ENCODE measurements at regions not wholly inside any gene's neighbourhood (a gene's known extent, or its start where the extent isn't known, plus 50 kb on each side); places are given as distances from the start of the nearest gene placed in this dataset.
"Not testable (repeated sequence)": the region's sequence is repeated elsewhere in the genome, so short reads cannot be mapped to it uniquely, and the experiment has no call there.

DNA sequence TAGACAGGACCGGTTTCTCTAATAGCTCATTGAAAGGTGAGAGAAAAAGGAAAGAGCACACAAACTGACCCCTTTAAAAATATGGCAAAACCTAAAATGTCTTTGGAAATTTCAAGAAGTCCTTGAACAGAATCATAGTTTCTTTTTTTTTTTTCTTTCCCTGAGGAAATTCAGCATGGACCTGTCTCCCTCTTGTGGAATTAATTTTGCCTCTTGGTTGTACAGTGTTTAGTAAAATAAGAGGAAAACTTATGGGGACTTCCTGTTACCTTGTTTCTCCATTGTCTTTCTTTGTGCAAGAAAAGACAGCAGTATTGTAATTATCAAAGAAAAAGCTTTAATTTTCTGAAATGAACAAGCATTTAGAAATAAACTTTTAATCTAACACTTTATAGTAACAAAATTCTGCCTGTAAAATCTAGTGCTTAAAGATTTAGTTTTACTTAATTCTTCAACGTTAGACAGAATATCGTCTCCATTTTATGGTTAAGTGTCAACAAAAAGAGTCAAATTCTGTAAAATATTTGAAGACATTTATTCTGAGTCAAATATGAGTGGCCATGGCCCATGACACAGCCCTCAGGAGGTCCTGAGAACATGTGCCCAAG is 176.3 kb upstream of the NABP1 start:
- H3K4me3 Mint-ChIP-seq: no peak overlapping the region

DNA sequence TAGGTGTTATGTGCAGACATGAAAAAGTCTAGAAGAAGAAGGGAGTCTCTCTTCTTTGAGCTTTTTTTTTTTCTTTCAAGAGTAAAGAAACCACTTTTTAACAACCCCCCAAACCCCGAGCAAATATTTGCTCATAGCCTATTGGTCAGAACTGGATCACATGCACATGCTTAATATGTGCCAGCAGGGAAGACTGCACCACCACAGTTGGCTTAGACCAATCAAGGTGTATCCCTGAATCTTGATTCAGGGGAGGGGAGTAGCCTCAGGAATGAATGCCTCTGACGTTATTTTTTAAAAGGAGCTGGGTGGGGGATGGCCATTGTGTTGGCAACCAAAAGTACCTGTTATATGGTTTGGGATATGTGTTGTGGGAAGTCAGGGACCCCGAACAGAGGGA is 171.4 kb upstream of the NABP1 start:
- Mint-ChIP-seq H3K36me3 (ENCODE audit: insufficient read depth) (no peaks in the 10 kb centered on the region), H3K4me3 (no peak overlapping the region), H3K4me1 (ENCODE audit: low read depth) (no peaks in the 10 kb centered on the region), H3K27me3 (ENCODE audit: low read depth) (peaks cover 16% of the 10 kb centered on the region), H3K9me3 (peaks cover 6% of the 10 kb centered on the region)
- DNase-seq: no peak
- no peak for ATAC-seq

More for the DNA sequence above, 176.3 kb upstream of the NABP1 start:
- H3K27me3 Mint-ChIP-seq (ENCODE audit: low read depth): peaks cover 21% of the 10 kb centered on the region
- no peaks in the 10 kb centered on the region for H3K9me3 Mint-ChIP-seq
- ATAC-seq (no peak), DNase-seq (no peak)
- H3K4me1 Mint-ChIP-seq (ENCODE audit: low read depth): no peaks in the 10 kb centered on the region
- H3K36me3 Mint-ChIP-seq (ENCODE audit: insufficient read depth): no peaks in the 10 kb centered on the region

DNA sequence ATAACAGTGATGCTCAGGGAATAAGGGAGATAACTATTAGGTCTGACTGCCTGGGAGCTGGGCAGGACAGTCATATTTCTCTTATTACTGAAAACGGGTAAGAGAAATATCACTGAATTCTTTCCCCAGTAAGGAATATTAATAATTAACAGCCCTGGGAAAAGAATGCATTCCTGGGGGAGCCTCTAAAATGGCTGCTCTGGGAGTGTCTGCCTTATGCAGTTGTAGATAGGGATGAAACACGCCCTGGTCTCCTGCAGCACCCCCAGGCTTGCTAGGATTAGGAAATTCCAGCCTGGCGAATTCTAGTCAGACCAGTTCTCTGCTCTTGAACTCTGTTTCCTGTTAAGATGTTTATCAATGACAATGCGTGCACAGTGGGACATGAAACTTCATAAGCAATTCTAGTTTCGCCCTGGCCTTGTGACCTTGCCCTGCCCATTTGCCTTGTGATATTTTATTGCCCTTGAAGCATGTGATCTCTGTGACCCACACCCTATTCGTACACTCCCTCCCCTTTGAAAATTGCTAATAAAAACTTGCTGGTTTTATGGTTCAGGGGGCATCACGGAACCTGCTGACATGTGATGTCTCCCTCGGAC is 170.6 kb upstream of the NABP1 start:
- peaks cover 13% of the 10 kb centered on the region for H3K27me3 Mint-ChIP-seq (ENCODE audit: low read depth)
- ATAC-seq; H3K36me3 Mint-ChIP-seq (ENCODE audit: insufficient read depth); H3K4me1 Mint-ChIP-seq (ENCODE audit: low read depth); H3K4me3 Mint-ChIP-seq; DNase-seq; H3K9me3 Mint-ChIP-seq: not testable (repeated sequence)

DNA sequence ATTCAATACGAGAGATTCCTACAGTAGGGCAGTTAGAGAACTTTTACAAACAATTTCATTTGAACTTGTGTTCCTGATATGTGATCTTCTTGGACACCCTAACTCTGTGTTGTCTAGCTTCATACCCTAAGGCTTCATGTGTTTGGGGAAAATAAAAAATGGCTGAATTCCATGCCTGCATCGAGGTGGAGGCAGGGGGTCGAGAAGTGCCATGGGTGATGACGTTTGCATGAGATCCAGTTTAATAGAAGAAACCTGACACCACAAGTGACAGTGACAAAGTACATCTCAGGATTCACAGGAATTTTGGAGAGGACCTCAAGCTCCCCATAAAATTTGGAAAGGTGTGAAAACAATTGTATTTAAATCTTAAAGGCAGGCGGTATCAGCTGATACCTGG is 169.2 kb upstream of the NABP1 start:
- DNase-seq: no peak
- Mint-ChIP-seq H3K9me3 (peaks cover 6% of the 10 kb centered on the region), H3K4me1 (ENCODE audit: low read depth) (no peaks in the 10 kb centered on the region), H3K36me3 (ENCODE audit: insufficient read depth) (no peaks in the 10 kb centered on the region), H3K4me3 (no peak overlapping the region), H3K27me3 (ENCODE audit: low read depth) (peaks cover 9% of the 10 kb centered on the region)
- no peak for ATAC-seq

DNA sequence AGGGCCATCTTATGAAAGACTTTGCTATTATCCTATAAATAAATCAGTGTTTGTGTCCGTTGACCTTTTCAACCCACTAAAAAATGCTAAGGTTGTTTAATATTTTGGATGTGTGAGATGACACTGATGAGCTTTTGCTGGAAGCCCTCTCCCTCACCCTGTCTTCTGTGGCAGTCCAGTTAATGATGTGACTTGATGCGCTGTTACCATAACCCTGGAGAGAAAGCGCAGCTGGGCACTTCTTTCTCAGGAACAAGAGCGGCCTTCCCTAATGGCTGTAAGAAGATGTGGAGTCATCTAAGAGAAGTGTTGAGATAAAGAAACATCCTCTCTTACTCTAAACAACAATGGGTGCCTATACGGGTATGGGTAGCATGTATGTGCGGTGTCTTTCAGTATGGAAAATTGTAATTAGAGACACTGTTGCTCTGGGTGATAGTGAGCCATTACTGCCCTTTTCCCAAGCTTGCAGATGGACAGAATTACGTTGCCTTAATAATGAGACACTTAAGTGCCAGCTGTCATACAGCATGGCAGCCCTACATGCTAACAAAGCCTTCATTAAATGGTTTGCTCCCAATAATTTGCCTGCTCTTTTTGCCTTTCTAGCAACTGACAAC is 165.6 kb upstream of the NABP1 start:
- no peak for ATAC-seq
- Mint-ChIP-seq H3K4me1 (ENCODE audit: low read depth) (no peaks in the 10 kb centered on the region), H3K27me3 (ENCODE audit: low read depth) (peaks cover 5% of the 10 kb centered on the region), H3K9me3 (peaks cover 6% of the 10 kb centered on the region), H3K36me3 (ENCODE audit: insufficient read depth) (no peaks in the 10 kb centered on the region), H3K4me3 (no peak overlapping the region)
- no peak for DNase-seq

DNA sequence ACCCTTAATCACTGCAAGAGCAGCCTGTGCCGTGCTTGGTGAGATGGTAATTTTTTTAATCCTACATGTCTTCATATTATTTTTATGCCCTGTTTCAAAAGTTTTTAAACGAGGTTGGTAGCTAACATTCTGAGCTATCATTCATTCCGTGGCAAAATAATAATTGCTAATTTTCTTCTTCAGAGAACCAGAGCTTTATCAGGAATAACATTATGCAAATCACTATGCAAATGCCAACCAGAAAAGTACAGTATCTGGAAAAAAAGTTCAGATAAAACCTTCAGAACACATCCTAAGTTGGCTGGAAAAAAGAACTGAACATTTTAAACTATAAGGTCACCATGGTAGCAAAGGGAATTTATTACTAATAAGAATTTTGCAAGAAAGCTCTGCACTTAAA is 165.1 kb upstream of the NABP1 start:
- H3K9me3 Mint-ChIP-seq: peaks cover under 1% of the 10 kb centered on the region
- H3K4me1 Mint-ChIP-seq (ENCODE audit: low read depth): no peaks in the 10 kb centered on the region
- no peak for ATAC-seq
- no peak for DNase-seq
- H3K36me3 Mint-ChIP-seq (ENCODE audit: insufficient read depth): no peaks in the 10 kb centered on the region
- peaks cover under 1% of the 10 kb centered on the region for H3K27me3 Mint-ChIP-seq (ENCODE audit: low read depth)
- H3K4me3 Mint-ChIP-seq: no peak overlapping the region

DNA sequence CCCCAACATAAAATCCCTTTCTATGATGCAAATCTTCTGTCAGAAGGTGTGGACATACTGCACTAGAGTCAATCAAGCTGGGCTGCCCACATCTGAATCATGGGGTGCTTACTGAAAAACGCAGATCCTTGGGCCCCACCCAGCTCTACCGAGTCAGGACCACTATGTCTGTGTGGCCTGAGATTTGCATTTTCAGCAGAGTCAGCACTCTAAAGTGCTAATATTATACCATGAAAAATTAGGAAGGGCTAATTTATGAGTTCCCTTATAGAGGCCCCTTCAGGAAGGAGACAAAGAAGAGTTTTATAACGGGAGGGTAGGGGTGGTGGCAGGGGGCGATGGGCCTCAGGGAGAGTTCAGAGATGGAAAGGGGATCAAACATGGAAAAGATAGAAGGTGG is 163.3 kb upstream of the NABP1 start:
- Mint-ChIP-seq H3K4me1 (ENCODE audit: low read depth) (no peaks in the 10 kb centered on the region), H3K36me3 (ENCODE audit: insufficient read depth) (no peaks in the 10 kb centered on the region), H3K4me3 (no peak overlapping the region), H3K9me3 (no peaks in the 10 kb centered on the region), H3K27me3 (ENCODE audit: low read depth) (no peaks in the 10 kb centered on the region)
- ATAC-seq (no peak), DNase-seq (no peak)

DNA sequence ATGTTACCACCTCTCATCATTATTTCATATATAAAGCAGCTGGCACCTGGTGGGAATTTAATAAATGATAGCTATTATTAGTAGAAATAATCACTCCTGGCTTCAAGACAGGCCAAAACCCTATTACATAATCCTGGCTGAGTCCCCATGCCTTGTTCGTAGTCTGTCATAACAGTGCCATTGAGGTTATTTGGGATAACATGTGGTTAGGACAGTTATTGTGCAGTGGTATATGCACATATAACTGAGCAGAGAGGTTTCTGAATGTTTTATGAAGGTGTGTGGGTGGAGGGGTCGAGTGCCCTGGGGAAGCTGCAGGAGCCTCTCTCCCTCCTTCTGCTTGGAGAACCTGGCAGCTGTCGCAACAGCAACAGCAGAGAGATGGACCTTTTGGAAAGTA is 162.4 kb upstream of the NABP1 start:
- H3K27me3 Mint-ChIP-seq (ENCODE audit: low read depth): no peaks in the 10 kb centered on the region
- no peak for DNase-seq
- no peaks in the 10 kb centered on the region for H3K4me1 Mint-ChIP-seq (ENCODE audit: low read depth)
- no peak for ATAC-seq
- no peak overlapping the region for H3K4me3 Mint-ChIP-seq
- no peaks in the 10 kb centered on the region for H3K9me3 Mint-ChIP-seq
- H3K36me3 Mint-ChIP-seq (ENCODE audit: insufficient read depth): no peaks in the 10 kb centered on the region

DNA sequence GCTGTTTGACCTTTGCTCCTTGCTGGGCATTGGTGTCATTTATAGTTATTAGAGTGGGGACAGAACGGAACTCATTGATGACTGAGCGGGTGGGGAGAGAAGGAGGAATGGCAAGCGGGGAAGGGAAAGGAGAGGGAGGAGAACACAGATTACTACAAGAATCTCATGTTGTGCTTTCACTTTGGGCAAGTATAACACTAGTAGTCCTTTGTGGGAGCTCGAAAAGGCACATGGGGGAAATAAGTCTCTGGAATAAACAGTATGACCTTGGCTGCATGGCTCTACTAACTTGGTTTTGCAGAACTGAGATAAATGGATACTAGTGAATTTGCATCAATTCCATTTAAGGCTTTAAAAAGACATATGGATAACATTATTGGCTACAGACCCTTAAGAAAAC is 161.7 kb upstream of the NABP1 start:
- H3K4me1 Mint-ChIP-seq (ENCODE audit: low read depth): no peaks in the 10 kb centered on the region
- no peak for DNase-seq
- no peaks in the 10 kb centered on the region for H3K9me3 Mint-ChIP-seq
- no peak overlapping the region for H3K4me3 Mint-ChIP-seq
- no peaks in the 10 kb centered on the region for H3K27me3 Mint-ChIP-seq (ENCODE audit: low read depth)
- no peaks in the 10 kb centered on the region for H3K36me3 Mint-ChIP-seq (ENCODE audit: insufficient read depth)
- no peak for ATAC-seq

DNA sequence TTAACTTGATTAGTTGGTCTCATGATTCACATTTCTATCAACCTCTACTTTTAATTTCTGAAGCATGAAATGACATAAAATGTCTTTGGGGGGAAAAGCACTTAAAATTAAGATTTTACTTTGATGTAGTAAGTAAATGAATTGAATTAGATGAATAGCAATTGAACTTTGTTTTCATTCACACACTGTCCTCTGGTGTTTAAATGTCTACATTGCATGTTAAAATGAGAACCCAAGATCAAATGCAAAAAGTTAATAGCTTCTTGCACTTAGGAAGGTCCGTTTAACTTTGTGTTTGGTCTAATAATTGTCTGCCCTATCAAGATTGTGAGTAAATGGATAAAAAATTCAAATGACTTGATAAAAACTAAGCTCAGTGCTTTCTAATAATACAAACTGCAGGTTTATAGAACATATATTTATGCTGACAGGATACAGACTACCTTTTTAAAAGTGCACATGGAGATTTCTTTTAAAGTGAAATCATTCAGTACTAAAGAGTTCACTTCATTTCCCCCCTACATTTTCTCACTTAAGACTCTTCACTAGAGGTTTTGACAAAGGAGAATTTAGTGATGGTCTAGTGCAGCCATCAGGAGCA is 156.2 kb upstream of the NABP1 start:
- H3K27me3 Mint-ChIP-seq (ENCODE audit: low read depth): no peaks in the 10 kb centered on the region
- ATAC-seq: no peak
- no peaks in the 10 kb centered on the region for H3K9me3 Mint-ChIP-seq
- H3K4me1 Mint-ChIP-seq (ENCODE audit: low read depth): no peaks in the 10 kb centered on the region
- DNase-seq: no peak
- no peaks in the 10 kb centered on the region for H3K36me3 Mint-ChIP-seq (ENCODE audit: insufficient read depth)
- H3K4me3 Mint-ChIP-seq: no peak overlapping the region

DNA sequence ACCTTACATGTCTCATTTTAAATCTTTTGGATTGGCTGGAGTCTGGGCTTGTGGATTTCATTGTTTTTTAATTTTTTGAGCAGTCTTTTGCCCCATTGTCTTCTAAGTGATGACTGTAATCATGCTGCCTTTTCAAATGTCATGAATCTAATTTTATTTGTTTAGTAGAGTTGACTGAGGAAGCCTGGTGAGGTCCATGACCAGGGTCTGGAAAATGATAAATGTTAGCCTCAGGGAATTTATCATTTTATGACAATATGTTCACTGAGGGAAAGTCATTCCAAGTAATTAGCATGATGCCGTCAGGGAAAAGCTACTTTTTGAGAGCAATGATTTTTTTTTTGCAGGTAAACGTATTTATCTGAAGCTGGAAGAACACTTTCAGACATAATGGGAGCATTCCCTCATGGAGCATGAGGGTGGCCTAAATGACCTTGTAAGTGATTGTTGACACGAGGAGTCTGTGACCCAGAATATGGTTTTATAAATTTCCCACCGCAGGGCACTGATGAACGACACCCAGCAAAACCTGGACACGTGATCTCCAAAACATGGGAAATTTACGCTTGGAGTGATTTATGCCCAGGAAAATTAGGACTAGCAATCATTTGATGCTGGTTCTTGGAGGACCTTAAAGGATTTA is 155.3 kb upstream of the NABP1 start:
- Mint-ChIP-seq H3K4me3 (no peak overlapping the region), H3K9me3 (no peaks in the 10 kb centered on the region), H3K36me3 (ENCODE audit: insufficient read depth) (no peaks in the 10 kb centered on the region), H3K4me1 (ENCODE audit: low read depth) (no peaks in the 10 kb centered on the region), H3K27me3 (ENCODE audit: low read depth) (no peaks in the 10 kb centered on the region)
- DNase-seq: no peak
- ATAC-seq: no peak

DNA sequence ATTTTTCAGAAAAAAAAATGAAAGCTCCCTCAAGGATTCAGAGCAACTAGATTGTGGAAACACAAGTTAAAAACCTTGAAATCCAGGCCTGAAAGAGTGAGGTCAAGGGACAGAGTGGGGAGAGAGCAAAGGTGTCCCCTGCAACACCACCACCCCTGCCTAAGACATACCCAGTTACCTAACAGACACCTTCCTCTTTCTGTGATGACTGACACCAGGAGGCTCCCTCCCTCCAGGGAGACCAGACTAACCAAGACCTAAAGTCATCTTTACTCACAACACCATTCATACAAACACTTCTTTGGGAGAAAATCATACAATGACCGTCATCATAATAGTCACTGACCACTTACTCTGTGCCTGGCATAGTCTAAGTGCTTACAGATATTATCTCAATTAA is 151.8 kb upstream of the NABP1 start:
- Mint-ChIP-seq H3K4me1 (ENCODE audit: low read depth) (no peaks in the 10 kb centered on the region), H3K27me3 (ENCODE audit: low read depth) (no peaks in the 10 kb centered on the region), H3K4me3 (no peak overlapping the region), H3K9me3 (no peaks in the 10 kb centered on the region), H3K36me3 (ENCODE audit: insufficient read depth) (no peaks in the 10 kb centered on the region)
- no peak for DNase-seq
- no peak for ATAC-seq

DNA sequence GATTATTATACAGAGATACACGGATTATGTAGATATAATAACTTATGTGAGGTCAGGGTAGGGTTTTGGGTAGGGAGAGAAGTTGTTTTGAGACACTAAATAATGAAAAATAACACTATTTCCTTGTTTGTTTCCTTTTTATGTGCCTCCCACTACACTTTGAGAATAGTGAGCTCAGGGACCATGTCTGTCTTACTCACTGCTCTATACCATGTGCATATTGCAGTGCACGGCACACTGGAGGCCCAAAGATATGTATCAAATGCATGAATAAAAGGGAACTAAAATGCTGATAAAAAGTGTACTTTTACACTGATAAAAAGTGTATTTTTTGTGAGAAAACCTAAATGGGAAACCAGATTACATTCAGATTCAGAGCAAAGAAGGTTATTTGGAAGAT is 151.4 kb upstream of the NABP1 start:
- no peaks in the 10 kb centered on the region for H3K27me3 Mint-ChIP-seq (ENCODE audit: low read depth)
- no peaks in the 10 kb centered on the region for H3K9me3 Mint-ChIP-seq
- H3K4me1 Mint-ChIP-seq (ENCODE audit: low read depth): no peaks in the 10 kb centered on the region
- no peak for DNase-seq
- no peaks in the 10 kb centered on the region for H3K36me3 Mint-ChIP-seq (ENCODE audit: insufficient read depth)
- H3K4me3 Mint-ChIP-seq: no peak overlapping the region
- no peak for ATAC-seq

DNA sequence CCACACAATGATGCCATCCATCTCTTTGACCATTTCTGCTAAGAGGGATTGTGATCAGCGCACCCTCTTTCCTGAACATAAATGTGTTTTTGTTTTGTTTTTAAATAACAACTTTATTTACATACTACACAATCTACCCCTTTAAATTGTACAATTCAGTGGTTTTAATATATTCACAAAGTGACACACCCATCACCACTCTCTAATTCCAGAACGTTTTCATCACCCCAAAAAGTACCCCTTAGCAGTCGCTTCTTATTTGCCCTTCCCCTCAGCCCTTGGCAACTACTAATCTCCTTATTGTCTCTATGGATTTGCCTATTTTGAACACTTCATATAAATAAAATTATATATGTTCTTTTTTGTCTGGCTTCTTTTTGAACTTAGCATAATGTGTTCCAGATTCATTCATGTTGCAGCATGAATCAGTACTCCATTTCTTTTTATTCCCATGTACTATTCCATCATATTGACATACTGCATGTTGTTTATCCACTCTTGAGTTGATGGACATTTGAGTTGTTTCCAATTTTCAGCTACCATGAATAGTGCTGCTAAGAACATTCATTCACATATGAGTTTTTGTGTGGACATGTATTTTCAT is 150.9 kb upstream of the NABP1 start:
- Mint-ChIP-seq H3K4me3 (no peak overlapping the region), H3K4me1 (ENCODE audit: low read depth) (no peaks in the 10 kb centered on the region), H3K9me3 (no peaks in the 10 kb centered on the region), H3K36me3 (ENCODE audit: insufficient read depth) (no peaks in the 10 kb centered on the region), H3K27me3 (ENCODE audit: low read depth) (no peaks in the 10 kb centered on the region)
- DNase-seq (no peak), ATAC-seq (no peak)
